Nephron progenitor cell (in vitro differentiated cells): ENCODE measurements at regions not wholly inside any gene's neighbourhood (a gene's known extent, or its start where the extent isn't known, plus 50 kb on each side); places are given as distances from the start of the nearest gene placed in this dataset.
A peak's percentile ranks its signal among the peaks of the same experiment; 100 is the strongest.

Source experiments
- DNase-seq: peaks from one replicate; pipeline ENCODE4 v3.0.0; 2021
- H3K27ac Mint-ChIP-seq: 2 replicates; pipeline ENCODE4 v1.8.0; 2021; ENCODE audit warnings: mild to moderate bottlenecking, moderate library complexity, mixed read lengths
- H3K27me3 Mint-ChIP-seq: 2 replicates; pipeline ENCODE4 v1.8.0; 2021; ENCODE audit warnings: mild to moderate bottlenecking, low read depth, mixed read lengths; ENCODE audit not compliant: poor library complexity
- H3K36me3 Mint-ChIP-seq: 2 replicates; pipeline ENCODE4 v1.8.0; 2021; ENCODE audit warnings: low read depth, mixed read lengths
- H3K4me1 Mint-ChIP-seq: 2 replicates; pipeline ENCODE4 v1.8.0; 2021; ENCODE audit warnings: mixed read lengths
- H3K4me3 Mint-ChIP-seq: 2 replicates; pipeline ENCODE4 v1.8.0; 2021; ENCODE audit warnings: mild to moderate bottlenecking, moderate library complexity, mixed read lengths
- H3K9me3 Mint-ChIP-seq: 2 replicates; pipeline ENCODE4 v1.8.0; 2021; ENCODE audit warnings: mild to moderate bottlenecking, moderate library complexity, mixed read lengths
- CTCF ChIP-seq: fragments of 200-600 bp; sonication (generic); IDR thresholded peaks from 2 replicates; pipeline ENCODE4 v1.5.0; 2021; ENCODE audit warnings: antibody characterized with exemption

- H3K4me3 Mint-ChIP-seq: no peak overlapping the region
- H3K9me3 Mint-ChIP-seq: no peaks in the 10 kb centered on the region
- peak overlapping the region; percentile 80 for H3K27ac Mint-ChIP-seq
- no peaks in the 10 kb centered on the region for H3K36me3 Mint-ChIP-seq
- no peaks in the 10 kb centered on the region for H3K4me1 Mint-ChIP-seq
- no peak for TF ChIP-seq CTCF
- DNase-seq: no peak
- peaks cover 15% of the 10 kb centered on the region for H3K27me3 Mint-ChIP-seq
Measured at GRCh38 chr6:159112714-159113113, 56.5 kb upstream of the FNDC1 start.

GRCh38 chr6:159110748-159111147 is 58.5 kb upstream of the FNDC1 start:
- Mint-ChIP-seq H3K9me3 (no peaks in the 10 kb centered on the region), H3K36me3 (no peaks in the 10 kb centered on the region), H3K4me1 (peaks cover 6% of the 10 kb centered on the region), H3K4me3 (no peak overlapping the region), H3K27ac (no peak overlapping the region), H3K27me3 (peaks cover 16% of the 10 kb centered on the region)
- no peak for TF ChIP-seq CTCF
- DNase-seq: no peak

GRCh38 chr6:159110013-159110412 is 59.2 kb upstream of the FNDC1 start:
- H3K9me3 Mint-ChIP-seq: no peaks in the 10 kb centered on the region
- peak; percentile 38 for DNase-seq
- no peak overlapping the region for H3K27ac Mint-ChIP-seq
- H3K4me3 Mint-ChIP-seq: no peak overlapping the region
- TF ChIP-seq CTCF: peak; percentile 68
- no peaks in the 10 kb centered on the region for H3K36me3 Mint-ChIP-seq
- H3K4me1 Mint-ChIP-seq: peaks cover 6% of the 10 kb centered on the region
- peaks cover 17% of the 10 kb centered on the region for H3K27me3 Mint-ChIP-seq

- H3K36me3 Mint-ChIP-seq: no peaks in the 10 kb centered on the region
- peaks cover 6% of the 10 kb centered on the region for H3K4me1 Mint-ChIP-seq
- no peak for DNase-seq
- peaks cover 17% of the 10 kb centered on the region for H3K27me3 Mint-ChIP-seq
- no peak overlapping the region for H3K27ac Mint-ChIP-seq
- H3K4me3 Mint-ChIP-seq: no peak overlapping the region
- no peak for TF ChIP-seq CTCF
- H3K9me3 Mint-ChIP-seq: no peaks in the 10 kb centered on the region
Measured at GRCh38 chr6:159109391-159109790, 59.8 kb upstream of the FNDC1 start.

- H3K36me3 Mint-ChIP-seq: no peaks in the 10 kb centered on the region
- no peak for TF ChIP-seq CTCF
- no peak for DNase-seq
- H3K4me1 Mint-ChIP-seq: peaks cover 13% of the 10 kb centered on the region
- peaks cover 14% of the 10 kb centered on the region for H3K27me3 Mint-ChIP-seq
- no peak overlapping the region for H3K27ac Mint-ChIP-seq
- no peak overlapping the region for H3K4me3 Mint-ChIP-seq
- no peaks in the 10 kb centered on the region for H3K9me3 Mint-ChIP-seq
Measured at GRCh38 chr6:159108426-159108985, 60.7 kb upstream of the FNDC1 start.

- peaks cover 16% of the 10 kb centered on the region for H3K4me1 Mint-ChIP-seq
- no peaks in the 10 kb centered on the region for H3K36me3 Mint-ChIP-seq
- H3K9me3 Mint-ChIP-seq: no peaks in the 10 kb centered on the region
- H3K27ac Mint-ChIP-seq: no peak overlapping the region
- no peak for DNase-seq
- TF ChIP-seq CTCF: no peak
- H3K27me3 Mint-ChIP-seq: peaks cover 14% of the 10 kb centered on the region
- H3K4me3 Mint-ChIP-seq: no peak overlapping the region
Measured at GRCh38 chr6:159107451-159108260, 61.5 kb upstream of the FNDC1 start.
